Right lobe of liver (tissue), 6 donors: ENCODE measurements at regions not wholly inside any gene's neighbourhood (a gene's known extent, or its start where the extent isn't known, plus 50 kb on each side); places are given as distances from the start of the nearest gene placed in this dataset.

ENCODE experiments used
- ATAC-seq, 4 donors: fragments of 200-7000 bp; cut with Tn5 transposase; one replicate each; pipeline ENCODE4 v1.9.1; 2020; ENCODE audit warnings: mild to moderate bottlenecking in 4 of 4, moderate library complexity in 4 of 4
- DNase-seq, 3 donors: peaks; one replicate each; pipeline ENCODE4 v3.0.0-alpha.2; 2020
- H3K27ac ChIP-seq, 3 donors: fragments of 200-600 bp; one replicate each; pipeline ENCODE4 v1.8.0; 2022
- H3K27me3 ChIP-seq, 2 donors: fragments of 200-600 bp; one replicate each; pipeline ENCODE4 v1.8.0; 2022
- H3K36me3 ChIP-seq, 4 donors: fragments of 200-600 bp; sonication (generic) in 1 of 4; one replicate each; pipeline versions ENCODE4 v1.5.1 to v1.8.0; 2017 to 2022; ENCODE audit warnings: control low read depth in 1 of 4
- H3K4me1 ChIP-seq, 4 donors: fragments of 200-600 bp; sonication (generic) in 1 of 4; one replicate each; pipeline versions ENCODE4 v1.5.1 to v1.8.0; 2017 to 2022; ENCODE audit warnings: control low read depth in 1 of 4
- H3K4me3 ChIP-seq, 3 donors: fragments of 200-600 bp; one replicate each; pipeline ENCODE4 v1.8.0; 2022
- H3K9me3 ChIP-seq, 4 donors: fragments of 200-600 bp; sonication (generic) in 1 of 4; one replicate each; pipeline versions ENCODE4 v1.5.1 to v1.8.0; 2017 to 2022; ENCODE audit warnings: control low read depth in 1 of 4
- POLR2A ChIP-seq: fragments of 450-650 bp; IDR thresholded peaks from one replicate; pipeline ENCODE4 v1.6.1; 2017; ENCODE audit warnings: antibody characterized with exemption, mild to moderate bottlenecking
- WGBS: methylation state at CpG from one replicate; pipeline ENCODE4 v1.1.6; 2018; ENCODE audit warnings: low coverage, low lambda C conversion rate; ENCODE audit not compliant: insufficient coverage; ENCODE audit errors: missing lambda C conversion rate; 5-methylcytosine and 5-hydroxymethylcytosine counted together
- intact Hi-C, 2 donors: fragments of 100-400 bp; cut with DNase I; formaldehyde crosslinking; loops; one replicate each; pipeline versions ENCODE4 v1.11.2 to v1.14.1; 2022
- TF ChIP-seq, protein P1 (sequence below), 4 donors: fragments of 200-600 bp in 3 of 4; fragments of 450-650 bp in 1 of 4; IDR thresholded peaks; one replicate each; pipeline versions ENCODE4 v1.5.1 to v1.8.0; 2016 to 2022; ENCODE audit warnings: antibody characterized with exemption in 4 of 4, mild to moderate bottlenecking in 2 of 4
- donor health status: DM: no; HTN: yes; CAD: no.
- donor health status: DM: no; HTN: no; CAD: no.
- donor health status: DM: no; HTN: no; CAD: no.
- donor health status: DM: no; HTN: yes; CAD: no.
- donor health status: DM: no; HTN: yes; CAD: no.

DNA sequence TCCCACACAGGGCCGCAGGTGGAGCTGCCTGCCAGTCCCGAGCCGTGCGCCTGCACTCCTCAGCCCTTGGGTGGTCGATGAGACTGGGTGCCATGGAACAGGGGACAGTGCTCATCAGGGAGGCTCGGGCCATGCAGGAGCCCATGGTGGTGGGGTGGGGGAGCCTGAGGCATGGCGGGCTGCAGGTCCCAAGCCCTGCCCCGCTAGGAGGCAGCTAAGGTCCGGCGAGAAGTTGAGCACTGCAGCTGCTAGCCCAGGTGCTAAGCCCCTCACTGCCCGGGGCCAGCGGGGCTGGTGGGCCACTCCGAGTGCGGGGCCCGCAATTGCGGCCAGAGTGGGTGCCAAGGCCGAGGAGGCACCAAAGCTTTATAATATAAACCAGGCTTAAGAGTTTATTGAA, 479.7 kb downstream of the MMUT start:
- TF ChIP-seq, protein P1, sequence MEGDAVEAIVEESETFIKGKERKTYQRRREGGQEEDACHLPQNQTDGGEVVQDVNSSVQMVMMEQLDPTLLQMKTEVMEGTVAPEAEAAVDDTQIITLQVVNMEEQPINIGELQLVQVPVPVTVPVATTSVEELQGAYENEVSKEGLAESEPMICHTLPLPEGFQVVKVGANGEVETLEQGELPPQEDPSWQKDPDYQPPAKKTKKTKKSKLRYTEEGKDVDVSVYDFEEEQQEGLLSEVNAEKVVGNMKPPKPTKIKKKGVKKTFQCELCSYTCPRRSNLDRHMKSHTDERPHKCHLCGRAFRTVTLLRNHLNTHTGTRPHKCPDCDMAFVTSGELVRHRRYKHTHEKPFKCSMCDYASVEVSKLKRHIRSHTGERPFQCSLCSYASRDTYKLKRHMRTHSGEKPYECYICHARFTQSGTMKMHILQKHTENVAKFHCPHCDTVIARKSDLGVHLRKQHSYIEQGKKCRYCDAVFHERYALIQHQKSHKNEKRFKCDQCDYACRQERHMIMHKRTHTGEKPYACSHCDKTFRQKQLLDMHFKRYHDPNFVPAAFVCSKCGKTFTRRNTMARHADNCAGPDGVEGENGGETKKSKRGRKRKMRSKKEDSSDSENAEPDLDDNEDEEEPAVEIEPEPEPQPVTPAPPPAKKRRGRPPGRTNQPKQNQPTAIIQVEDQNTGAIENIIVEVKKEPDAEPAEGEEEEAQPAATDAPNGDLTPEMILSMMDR (IDR thresholded peaks at IDR 0.05), result no peak
- no peak for TF ChIP-seq POLR2A
- no peak overlapping the region for H3K27ac ChIP-seq
- H3K36me3 ChIP-seq, result no peaks in the 10 kb centered on the region
- 86% methylated on average over 8 of the region's 17 CpGs for WGBS
- intact Hi-C loops, result no loop called here
- no peaks in the 10 kb centered on the region for H3K4me1 ChIP-seq
- H3K27me3 ChIP-seq, result no peaks in the 10 kb centered on the region
- ATAC-seq (no peak), DNase-seq (no peak)
- no peaks in the 10 kb centered on the region for H3K9me3 ChIP-seq
- H3K4me3 ChIP-seq, result no peak overlapping the region

DNA sequence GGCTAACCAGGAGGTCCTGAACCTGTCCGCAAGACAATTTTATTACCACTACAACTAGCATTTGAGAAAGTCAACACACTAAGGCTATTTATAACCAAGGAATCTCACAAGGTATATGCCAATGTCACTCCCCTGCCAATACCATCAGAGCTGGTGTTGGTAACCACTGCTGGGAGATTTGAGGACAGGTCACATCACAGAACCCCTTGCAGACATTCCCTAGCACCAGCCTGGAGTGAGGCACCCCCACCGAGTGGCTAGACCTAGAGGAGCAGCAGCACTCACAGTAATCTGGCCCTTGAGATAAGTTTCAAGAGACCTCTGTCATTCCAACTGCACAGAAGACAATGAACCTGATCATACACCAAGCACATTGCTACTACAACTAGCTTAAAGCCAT, 483.2 kb downstream of the MMUT start:
- H3K36me3 ChIP-seq, result no peaks in the 10 kb centered on the region
- no peaks in the 10 kb centered on the region for H3K9me3 ChIP-seq
- no peak overlapping the region for H3K4me3 ChIP-seq
- H3K27me3 ChIP-seq, result no peaks in the 10 kb centered on the region
- DNase-seq (no peak), ATAC-seq (no peak)
- WGBS, result 56% methylated on average over 2 of the region's 2 CpGs
- no peaks in the 10 kb centered on the region for H3K4me1 ChIP-seq
- TF ChIP-seq POLR2A, result no peak
- TF ChIP-seq, protein P1 (IDR thresholded peaks at IDR 0.05), result no peak
- intact Hi-C loops, result no loop called here
- no peak overlapping the region for H3K27ac ChIP-seq

DNA sequence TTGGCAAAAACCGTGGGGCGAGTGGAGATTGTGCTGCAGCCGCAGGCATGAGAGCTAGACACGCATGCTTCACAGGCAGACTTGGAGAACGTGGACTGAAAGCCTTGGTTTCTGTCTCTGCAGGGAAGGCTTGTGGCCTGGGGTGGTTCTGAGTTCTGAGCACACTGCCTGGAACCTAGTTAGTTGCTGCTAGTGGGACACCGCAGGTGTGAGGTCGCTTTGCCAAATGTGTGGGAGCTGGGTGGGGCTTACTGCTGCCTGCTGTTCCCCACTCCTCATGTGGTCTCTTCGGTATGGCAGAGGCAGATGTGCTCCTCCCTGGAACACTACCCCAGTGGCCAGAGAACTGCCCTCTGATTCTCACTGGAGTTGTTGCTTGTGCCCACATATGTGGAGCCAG, 484.0 kb downstream of the MMUT start:
- intact Hi-C loops, result no loop called here
- H3K36me3 ChIP-seq, result no peaks in the 10 kb centered on the region
- ATAC-seq, result no peak
- H3K4me3 ChIP-seq, result no peak overlapping the region
- H3K27me3 ChIP-seq, result no peaks in the 10 kb centered on the region
- TF ChIP-seq POLR2A, result no peak
- TF ChIP-seq, protein P1 (IDR thresholded peaks at IDR 0.05), result no peak
- WGBS, result 62% methylated on average over 2 of the region's 8 CpGs
- no peaks in the 10 kb centered on the region for H3K4me1 ChIP-seq
- no peak for DNase-seq
- no peak overlapping the region for H3K27ac ChIP-seq
- H3K9me3 ChIP-seq, result no peaks in the 10 kb centered on the region

DNA sequence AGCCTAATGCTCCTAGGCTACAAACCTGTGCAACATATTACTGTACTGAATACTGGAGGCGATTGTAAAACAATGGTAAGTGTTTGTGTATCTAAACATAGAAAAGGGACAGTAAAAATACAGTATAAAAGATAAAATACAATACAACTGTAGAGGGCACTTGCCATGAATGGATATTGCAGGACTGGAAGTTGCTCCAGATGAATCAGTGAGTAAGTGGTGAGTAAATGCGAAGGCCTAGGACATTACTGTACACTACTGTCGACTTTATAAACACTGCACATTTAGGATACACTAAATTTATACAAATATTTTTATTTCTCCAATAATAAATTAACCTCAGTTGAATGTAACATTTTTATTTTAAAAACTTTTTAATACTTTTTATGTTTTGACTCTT, 485.0 kb downstream of the MMUT start:
- DNase-seq (no peak), ATAC-seq (no peak)
- intact Hi-C loops, result no loop called here
- Histone ChIP-seq H3K27ac (no peak overlapping the region), H3K4me3 (no peak overlapping the region), H3K9me3 (no peaks in the 10 kb centered on the region), H3K4me1 (no peaks in the 10 kb centered on the region), H3K27me3 (no peaks in the 10 kb centered on the region), H3K36me3 (no peaks in the 10 kb centered on the region)
- TF ChIP-seq, protein P1 (IDR thresholded peaks at IDR 0.05), result no peak
- TF ChIP-seq POLR2A, result no peak
- 62% methylated on average over 3 of the region's 3 CpGs for WGBS

DNA sequence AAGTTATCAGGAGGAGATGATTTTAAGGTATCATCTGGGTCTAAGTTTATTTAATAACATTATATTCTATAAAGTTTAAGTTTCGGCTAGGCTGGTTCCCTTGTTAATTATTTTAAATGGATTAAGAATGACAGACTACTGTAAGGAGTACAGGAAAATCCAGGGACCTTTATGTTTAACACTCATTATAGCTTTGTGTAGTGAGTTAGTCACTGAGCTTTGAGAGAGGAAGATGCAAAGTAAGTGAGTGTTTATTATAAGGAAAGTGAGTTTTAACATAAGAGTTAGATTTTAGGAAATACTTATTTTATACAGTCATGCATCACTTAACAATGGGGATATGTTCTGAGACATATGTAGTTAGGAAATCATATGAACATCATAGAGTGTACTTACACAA, 485.5 kb downstream of the MMUT start:
- no peak for ATAC-seq
- intact Hi-C loops, result no loop called here
- TF ChIP-seq, protein P1 (IDR thresholded peaks at IDR 0.05), result no peak
- TF ChIP-seq POLR2A, result no peak
- no peak for DNase-seq
- no peaks in the 10 kb centered on the region for H3K27me3 ChIP-seq
- no peaks in the 10 kb centered on the region for H3K4me1 ChIP-seq
- H3K27ac ChIP-seq, result no peak overlapping the region
- H3K4me3 ChIP-seq, result no peak overlapping the region
- 50% methylated on average over 1 of the region's 1 CpG for WGBS
- H3K36me3 ChIP-seq, result no peaks in the 10 kb centered on the region
- no peaks in the 10 kb centered on the region for H3K9me3 ChIP-seq
